Epithelial cell of prostate (primary cell): ENCODE measurements at regions not wholly inside any gene's neighbourhood (a gene's known extent, or its start where the extent isn't known, plus 50 kb on each side); places are given as distances from the start of the nearest gene placed in this dataset.
A peak's percentile ranks its signal among the peaks of the same experiment; 100 is the strongest.

ENCODE experiments used
- DNase-seq: peaks from one replicate; pipeline ENCODE4 v3.0.0-alpha.2; 2011; ENCODE audit warnings: low read depth, low spot score
- H3K27ac ChIP-seq: fragments of 450-650 bp; 2 replicates; pipeline ENCODE4 v1.5.1; 2017; ENCODE audit warnings: mild to moderate bottlenecking

- no peak overlapping the region for H3K27ac ChIP-seq
- no peak for DNase-seq
Measured at GRCh38 chr12:30874455-30875321, 51.9 kb upstream of the TSPAN11 start.

GRCh38 chr12:30870491-30871265 lies 55.9 kb upstream of the TSPAN11 start:
- DNase-seq: no peak
- H3K27ac ChIP-seq: no peak overlapping the region

DNA sequence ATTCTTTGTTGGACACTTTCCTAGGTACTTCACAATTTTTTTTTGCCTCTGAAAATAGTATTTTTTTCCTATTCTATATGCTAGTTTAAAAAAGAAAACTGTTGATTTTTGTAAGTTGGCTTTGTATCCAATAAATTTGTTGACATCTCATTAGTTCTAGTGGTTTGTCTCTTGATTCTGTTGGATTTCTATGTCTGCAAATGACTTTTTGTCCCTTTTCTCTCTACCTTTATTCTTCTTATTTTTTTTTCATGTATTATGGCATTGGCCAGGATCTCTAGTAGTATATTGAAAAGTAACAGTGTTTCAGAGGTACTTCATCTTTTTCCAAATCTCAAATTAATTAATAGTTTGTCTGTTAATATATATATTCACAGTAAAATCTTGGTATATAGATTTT lies 59.1 kb upstream of the TSPAN11 start:
- DNase-seq: no peak

GRCh38 chr12:30866256-30866655 lies 60.3 kb upstream of the TSPAN11 start:
- no peak overlapping the region for H3K27ac ChIP-seq
- no peak for DNase-seq

More for the DNA sequence above, 59.1 kb upstream of the TSPAN11 start:
- H3K27ac ChIP-seq: no peak overlapping the region

DNA sequence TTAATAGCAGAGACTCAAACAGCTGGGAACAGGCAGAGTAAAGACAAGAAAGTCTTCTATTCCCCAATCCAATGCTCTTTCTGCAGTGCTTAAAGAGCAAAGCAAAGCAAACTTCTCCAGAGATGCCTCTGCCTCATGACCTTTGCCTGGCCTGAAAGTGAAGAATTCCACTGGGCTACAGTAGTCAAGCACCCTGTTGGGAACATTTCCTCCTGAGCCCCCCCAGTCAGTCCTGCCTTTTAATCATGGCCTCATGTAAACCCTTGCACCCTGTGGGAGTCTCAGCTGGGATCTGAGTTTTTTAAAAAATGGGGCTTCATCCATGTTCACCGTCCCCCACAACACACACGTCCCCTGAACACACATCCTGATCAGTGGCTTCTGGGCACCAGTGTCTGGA lies 62.7 kb upstream of the TSPAN11 start:
- H3K27ac ChIP-seq: no peak overlapping the region
- DNase-seq: no peak

GRCh38 chr12:30862486-30862885 lies 64.1 kb upstream of the TSPAN11 start:
- H3K27ac ChIP-seq: no peak overlapping the region
- DNase-seq: no peak

DNA sequence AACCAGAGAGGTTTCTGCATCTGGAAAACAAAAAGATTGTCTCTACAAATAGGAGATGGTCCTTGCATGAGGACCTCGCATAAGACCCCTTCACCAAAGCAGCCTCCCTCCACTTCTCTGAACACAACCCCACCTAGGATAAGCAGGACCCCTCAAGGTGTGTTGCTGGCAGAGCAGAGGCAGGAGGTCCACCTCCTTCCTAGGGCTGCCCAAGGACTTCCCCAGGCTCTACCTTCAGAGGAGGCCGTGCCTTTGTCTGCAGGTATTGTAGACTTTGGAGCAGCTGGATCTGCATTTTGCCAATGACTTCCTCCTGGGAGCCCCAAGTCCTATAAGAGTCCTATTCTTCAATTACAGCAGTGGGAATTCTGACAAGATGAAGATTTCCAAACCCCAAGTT lies 67.3 kb upstream of the TSPAN11 start:
- DNase-seq: no peak

DNA sequence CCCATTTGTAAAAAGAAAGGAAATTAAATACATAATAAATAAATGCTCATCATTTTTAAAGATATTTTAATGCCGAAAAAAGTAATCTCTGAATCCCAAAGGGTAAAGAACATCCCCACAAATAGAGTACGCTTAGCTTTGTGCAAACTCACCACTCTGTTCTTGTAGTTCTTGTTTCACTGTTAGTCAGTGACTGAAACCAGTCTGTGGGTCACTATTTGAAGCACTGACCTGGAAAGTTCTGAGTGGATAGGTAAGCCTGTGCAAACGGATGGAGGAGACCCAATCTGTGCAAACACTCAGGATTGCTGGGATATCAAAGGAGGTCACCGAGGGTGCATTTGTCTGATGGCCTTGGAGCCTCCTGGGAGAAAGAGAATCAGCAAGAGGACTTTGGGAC lies 68.1 kb upstream of the TSPAN11 start:
- H3K27ac ChIP-seq: no peak overlapping the region
- DNase-seq: no peak

More for the DNA sequence above, 67.3 kb upstream of the TSPAN11 start:
- H3K27ac ChIP-seq: no peak overlapping the region

- no peak overlapping the region for H3K27ac ChIP-seq
- no peak for DNase-seq
Measured at GRCh38 chr12:30853561-30854133, 72.9 kb upstream of the TSPAN11 start.

- no peak for DNase-seq
- H3K27ac ChIP-seq: no peak overlapping the region
Measured at GRCh38 chr12:30850684-30851083, 75.9 kb upstream of the TSPAN11 start.

GRCh38 chr12:30847259-30847658 lies 79.3 kb upstream of the TSPAN11 start:
- DNase-seq: peak; percentile 16

DNA sequence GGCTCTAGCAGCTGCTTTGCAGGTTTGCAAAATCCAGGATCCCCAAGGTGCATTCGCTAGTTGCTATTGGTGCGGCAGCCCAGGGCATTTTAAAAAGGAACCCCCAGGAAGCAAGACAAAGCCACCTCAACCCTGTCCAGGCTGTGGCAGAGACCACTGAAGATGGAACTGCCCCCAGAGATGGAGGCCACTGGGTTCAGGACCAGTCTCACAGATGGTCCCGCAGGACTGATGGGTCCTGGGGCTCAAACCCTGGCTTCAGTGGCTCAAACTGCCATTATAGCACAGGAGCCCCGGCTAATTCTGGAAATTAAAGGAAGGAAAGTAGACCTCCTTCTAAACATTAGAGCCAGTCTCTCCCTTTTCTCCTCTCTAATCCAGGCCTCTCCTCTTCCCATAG lies 79.8 kb upstream of the TSPAN11 start:
- no peak overlapping the region for H3K27ac ChIP-seq
- DNase-seq: no peak

More at GRCh38 chr12:30847259-30847658, 79.3 kb upstream of the TSPAN11 start:
- H3K27ac ChIP-seq: no peak overlapping the region

- no peak for DNase-seq
- H3K27ac ChIP-seq: no peak overlapping the region
Measured at GRCh38 chr12:30845676-30846075, 80.9 kb upstream of the TSPAN11 start.

DNA sequence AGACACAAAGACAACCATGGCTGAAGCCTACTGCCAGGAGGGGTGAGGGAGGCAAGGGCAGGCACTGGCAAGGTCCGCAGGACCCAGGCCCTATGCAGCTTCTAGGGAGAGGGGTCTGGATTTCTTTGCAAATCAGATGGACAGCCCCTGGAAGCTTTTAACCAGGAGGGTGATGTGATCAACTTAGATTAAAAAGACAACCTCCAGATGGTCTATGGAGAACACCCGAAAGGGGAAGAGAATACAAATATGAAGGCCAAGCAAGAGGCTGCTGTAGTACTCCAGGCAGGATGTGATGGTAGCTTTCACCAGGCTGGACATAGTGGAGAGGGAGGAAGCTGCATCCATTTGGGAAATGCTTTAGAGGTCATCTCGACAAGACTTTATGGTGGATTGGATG lies 83.3 kb upstream of the TSPAN11 start:
- DNase-seq: no peak
- no peak overlapping the region for H3K27ac ChIP-seq

GRCh38 chr12:30840715-30841114 lies 85.8 kb upstream of the TSPAN11 start:
- no peak for DNase-seq
- H3K27ac ChIP-seq: no peak overlapping the region

DNA sequence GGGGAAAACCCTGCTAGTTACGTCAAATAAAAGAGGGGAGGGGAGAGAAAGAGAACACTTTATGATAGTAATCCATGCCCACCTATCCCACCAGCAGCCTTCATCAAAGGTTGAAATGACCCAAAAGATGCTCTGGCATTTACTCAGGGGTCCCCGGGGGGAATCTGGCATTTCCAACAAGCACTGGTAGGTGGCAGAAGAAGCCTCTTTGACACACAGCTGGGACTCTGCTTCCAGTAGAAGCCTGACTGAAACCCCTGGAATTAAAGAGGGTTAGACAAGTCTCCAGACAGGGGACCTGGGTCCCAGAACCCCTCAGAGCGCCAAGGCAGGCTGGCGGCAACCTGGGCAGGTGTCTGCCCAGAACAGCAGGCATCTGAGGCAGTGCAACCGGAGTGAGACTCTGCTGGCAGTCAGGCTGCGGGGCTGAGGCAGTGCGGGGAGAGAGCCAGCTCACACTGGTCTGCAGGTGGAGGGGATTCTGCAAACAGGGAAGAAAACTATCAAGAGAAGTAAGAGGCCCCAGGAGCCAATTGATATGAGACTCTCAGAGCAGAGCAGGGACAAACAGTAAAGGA lies 85.0 kb upstream of the CAPRIN2 start:
- no peak overlapping the region for H3K27ac ChIP-seq
- no peak for DNase-seq

- no peak for DNase-seq
Measured at GRCh38 chr12:30837595-30837994, 82.8 kb upstream of the CAPRIN2 start.

DNA sequence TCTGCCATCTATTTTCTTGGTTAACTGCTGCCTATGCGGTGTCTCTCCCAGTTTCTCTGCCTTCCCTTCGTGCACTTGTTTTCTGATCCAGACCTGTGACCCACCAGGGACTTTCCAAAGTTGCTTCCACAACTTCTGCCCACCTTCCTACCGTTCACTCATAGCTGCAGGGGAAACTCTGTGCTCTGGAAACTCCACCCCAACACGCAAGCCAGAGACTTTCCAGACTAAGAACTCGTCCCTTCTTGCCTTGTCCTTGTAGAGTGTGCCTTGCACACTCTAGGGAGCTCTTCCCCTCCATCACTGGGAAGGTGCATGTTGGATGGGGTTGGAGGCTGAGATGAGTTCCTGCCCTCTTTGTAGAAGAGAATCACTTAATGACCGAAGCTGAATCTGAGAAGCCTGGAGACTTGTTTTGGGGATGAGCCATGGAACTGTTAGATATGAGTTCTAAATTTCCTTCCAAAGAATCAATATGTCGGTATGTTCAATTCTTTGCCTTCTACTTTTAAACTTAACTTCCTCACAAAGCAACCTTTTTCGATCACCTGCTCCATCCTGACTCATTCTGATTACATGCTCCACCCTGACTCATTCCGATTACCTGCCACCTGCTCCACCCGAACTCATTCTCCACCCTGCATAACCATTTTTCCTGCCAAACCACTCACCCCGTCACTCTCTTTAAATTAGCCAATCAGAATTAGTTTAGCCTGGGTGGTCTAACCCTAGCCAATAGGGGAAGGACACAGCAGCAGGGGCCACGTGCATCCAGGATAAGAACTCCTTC lies 82.1 kb upstream of the CAPRIN2 start:
- DNase-seq: peak; percentile 41
- no peak overlapping the region for H3K27ac ChIP-seq

More at GRCh38 chr12:30837595-30837994, 82.8 kb upstream of the CAPRIN2 start:
- no peak overlapping the region for H3K27ac ChIP-seq

DNA sequence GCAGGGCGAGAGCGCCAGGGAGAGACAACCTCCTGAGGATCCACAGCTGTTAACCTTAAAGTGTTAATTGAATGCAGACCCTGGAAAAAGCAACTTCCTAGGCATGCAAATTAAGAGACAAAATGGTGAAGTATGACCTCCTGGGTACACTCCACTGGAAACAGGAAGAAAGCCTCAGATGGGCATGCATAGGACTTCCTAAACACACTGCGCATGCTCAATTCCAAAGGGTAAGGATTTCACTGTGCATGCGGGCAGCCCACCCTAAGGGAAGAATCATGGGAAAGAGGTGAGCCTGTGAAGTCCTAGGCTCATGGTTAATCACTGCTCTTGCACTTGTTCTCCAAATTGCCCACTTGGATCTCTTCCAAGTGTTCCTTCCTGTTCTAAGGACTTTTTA lies 80.5 kb upstream of the CAPRIN2 start:
- DNase-seq: no peak
- no peak overlapping the region for H3K27ac ChIP-seq

DNA sequence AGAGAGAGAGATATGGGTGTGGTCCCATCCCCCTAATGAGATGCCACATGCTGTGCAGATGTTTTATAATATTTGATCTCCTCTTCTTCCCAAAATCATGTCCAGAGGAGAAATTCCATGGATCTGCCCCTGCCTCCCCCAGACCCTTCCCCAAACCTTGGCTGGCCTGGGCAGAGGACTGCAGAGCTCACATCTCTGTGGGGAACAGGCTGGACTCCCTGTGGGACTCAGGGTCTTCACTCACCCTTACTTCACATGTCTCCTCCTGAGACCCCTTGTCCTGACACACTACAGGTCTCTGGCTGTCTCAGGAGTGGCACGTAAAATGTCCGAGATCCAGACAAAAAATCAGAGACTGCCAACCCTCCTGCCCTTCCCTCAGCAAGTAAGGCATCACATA lies 76.0 kb upstream of the CAPRIN2 start:
- H3K27ac ChIP-seq: no peak overlapping the region
- no peak for DNase-seq
